HG03039 (cell line): ENCODE measurements at regions not wholly inside any gene's neighbourhood (a gene's known extent, or its start where the extent isn't known, plus 50 kb on each side); places are given as distances from the start of the nearest gene placed in this dataset.

Source experiments
- ATAC-seq: cut with Tn5 transposase; IDR thresholded peaks from one replicate; pipeline ENCODE4 v1.9.1; 2021; ENCODE audit warnings: mild to moderate bottlenecking, moderate library complexity; ENCODE audit not compliant: unreplicated experiment

- ATAC-seq: no peak
These were observed 301.3 kb downstream of the EPHA4 start for GRCh38 chr2:221270806-221271205.

DNA sequence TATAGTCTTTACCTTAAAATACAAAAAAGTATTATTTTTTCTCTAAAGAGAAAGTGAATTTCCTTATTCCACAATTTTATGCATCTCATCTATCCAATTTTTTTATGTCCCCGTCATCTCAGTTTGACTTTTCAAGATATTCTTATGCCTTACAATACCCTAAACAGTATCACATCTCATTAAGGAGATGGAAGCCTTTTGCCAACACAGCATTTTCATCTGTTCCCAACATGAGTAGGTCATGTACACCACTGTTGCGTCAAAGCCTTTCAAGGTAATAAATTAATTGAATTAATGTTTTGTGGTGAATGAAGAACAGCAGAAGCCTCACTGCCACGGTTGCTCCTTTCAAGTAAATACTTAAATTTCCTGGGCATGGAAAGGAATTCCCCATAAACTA, 299.4 kb downstream of the EPHA4 start:
- no peak for ATAC-seq

- ATAC-seq: no peak
These were observed 296.1 kb downstream of the EPHA4 start for GRCh38 chr2:221276033-221276432.

DNA sequence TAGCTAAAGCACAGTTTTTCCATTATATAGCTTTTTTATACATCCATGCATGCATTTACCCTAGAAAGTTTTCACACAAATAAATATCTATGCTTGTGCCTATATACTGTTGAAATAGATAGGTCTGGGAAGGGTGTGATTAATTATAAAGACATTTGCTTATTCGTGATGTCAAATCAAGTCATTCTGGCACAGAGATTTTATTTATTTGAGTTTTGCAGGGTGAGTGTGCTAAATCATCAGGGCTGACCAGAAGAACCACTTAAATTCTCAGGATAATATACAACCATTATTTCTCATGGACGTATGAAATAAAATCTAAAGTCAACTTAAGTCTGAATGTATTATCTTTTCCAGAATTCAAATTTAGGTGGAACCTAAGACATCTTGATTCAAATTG, 295.5 kb downstream of the EPHA4 start:
- no peak for ATAC-seq

GRCh38 chr2:221282386-221282785, 289.7 kb downstream of the EPHA4 start:
- ATAC-seq: no peak

DNA sequence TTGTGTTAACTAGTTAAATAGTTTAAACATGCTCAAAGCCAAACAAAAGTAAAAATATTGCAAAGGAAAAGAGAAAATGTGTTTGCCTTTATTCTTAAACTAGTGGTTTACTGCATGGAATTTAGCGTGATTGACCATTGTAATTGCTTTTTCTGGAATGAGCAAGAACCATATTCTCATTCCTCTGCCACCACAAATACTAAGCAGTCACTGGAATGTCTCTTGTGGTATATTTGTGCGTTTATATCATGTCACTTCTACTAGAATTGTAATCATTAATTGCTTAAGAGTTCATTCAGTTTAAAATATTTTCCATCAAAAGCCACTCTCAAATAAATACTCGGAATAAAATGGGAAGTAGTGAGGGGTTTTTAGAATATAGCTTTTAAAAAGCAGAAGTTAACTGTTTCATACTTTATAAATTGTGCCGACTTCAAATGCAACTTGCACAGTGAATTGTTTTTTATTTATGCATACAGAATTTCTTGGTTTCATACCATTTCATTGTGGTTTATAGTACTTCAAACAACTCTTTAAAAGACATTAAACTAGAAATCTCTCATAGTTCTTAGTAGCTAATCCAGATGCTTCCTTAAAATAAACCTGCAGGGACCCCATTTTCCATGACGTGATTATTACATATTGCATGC, 288.1 kb downstream of the EPHA4 start:
- no peak for ATAC-seq

DNA sequence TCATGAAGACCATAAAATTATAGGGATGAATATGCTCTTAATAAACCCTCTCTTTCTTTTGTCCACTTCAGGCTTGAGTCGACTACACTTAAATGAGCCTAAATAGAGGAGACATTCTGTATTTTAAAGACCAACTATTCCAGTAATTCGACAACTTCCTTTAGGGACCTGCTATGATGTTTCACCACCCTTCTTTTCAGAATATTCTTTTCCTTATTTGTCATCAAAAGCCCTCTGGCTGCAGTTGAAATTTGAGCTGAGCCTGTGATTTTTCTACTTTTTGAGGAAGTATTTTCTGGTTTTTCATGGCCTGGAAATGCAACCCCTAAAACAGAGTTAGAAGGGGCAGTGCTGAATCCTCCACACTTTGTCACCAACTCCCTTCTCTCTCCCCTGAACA, 287.0 kb downstream of the EPHA4 start:
- no peak for ATAC-seq

DNA sequence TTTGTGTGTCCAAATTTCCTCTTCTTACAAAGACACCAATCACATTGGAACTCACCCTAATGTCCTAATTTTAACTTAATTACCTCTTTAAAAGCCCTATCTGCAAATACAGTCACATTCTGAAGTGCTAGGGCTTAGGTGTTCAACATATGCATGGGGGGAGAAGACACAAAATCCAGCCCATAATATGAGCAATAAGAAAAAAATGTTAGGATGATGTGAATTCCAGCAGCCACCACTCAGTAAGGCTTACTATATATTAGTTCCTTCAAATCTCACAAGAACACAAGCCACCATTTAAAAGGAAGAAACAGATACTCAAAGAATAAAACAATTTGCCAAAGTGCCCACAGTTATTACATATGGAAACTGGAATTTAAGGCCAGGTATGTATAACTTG, 285.7 kb downstream of the EPHA4 start:
- ATAC-seq: no peak

GRCh38 chr2:221289389-221289788, 282.7 kb downstream of the EPHA4 start:
- no peak for ATAC-seq

GRCh38 chr2:221289846-221290245, 282.3 kb downstream of the EPHA4 start:
- no peak for ATAC-seq

GRCh38 chr2:221293949-221294742, 278.0 kb downstream of the EPHA4 start:
- no peak for ATAC-seq

DNA sequence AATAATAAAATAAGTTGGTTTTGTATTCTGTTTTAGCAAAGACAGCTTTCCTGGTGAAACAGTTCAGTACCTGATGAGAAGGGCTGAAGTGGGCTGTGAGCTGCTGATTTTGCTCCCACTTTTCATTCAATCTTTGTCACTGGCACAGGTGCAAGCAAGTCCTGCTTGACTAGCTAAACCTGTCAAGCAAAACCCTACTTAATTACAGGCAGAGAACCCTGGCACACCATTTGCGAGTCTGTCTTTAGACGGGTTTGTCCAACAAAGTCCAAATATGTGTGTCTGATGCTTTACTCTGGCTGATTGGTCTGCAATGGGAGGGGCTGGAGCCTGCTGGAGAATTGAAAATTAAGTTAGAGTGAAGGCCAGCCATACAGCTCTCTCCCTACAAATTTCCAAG, 267.2 kb downstream of the EPHA4 start:
- ATAC-seq: no peak

- ATAC-seq: no peak
These were observed 263.5 kb downstream of the EPHA4 start for GRCh38 chr2:221308507-221309066.

DNA sequence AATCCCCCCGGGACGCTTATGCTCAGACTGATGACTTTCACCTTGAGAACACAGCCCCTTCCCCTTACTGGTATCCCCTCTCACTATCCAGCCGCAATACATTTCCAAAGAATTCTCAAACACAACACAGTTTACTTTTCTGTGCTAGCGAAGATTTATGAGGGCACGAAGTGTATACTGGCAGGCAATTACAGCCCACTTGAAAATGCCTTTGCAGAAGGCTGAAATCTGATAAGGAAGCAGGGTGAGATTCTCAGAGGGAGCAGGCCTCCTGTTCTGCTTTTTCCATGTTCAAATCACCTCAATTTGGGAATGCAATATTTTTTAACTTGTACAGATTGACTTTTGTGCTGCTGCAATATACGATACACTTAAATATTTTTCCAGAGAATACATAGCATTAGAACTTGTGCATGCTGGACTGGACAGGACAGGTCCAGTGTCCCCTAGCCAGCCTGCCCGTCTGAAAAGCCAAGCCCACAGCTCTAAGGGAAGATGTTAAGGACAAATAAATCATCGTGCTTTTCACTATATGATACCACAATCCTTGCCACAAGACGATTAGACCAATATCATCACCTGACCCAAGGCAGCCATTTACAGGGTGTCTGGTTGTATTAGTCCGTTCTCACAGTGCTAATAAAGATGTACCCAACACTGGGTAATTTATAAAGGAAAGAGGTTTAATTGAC, 262.1 kb downstream of the EPHA4 start:
- no peak for ATAC-seq

GRCh38 chr2:221310730-221311129, 261.4 kb downstream of the EPHA4 start:
- ATAC-seq: no peak

DNA sequence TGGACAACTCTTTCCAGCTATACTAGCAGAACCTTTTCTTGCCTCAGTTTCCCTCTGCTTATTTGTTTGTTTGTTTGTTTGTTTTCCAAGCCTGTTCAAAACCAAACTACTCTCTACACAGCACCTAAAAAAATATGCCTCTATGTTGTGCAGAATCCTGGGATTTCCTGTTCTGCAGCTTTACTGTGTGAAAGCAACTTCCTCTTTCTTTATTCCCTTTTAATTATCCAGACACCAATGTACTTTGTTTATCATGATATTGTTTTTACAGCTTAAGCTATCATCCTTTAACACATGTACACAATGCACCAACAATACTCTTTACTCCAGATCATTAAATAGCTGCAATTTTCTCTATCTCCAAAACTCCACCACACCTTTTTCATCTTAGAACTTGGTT, 259.5 kb downstream of the EPHA4 start:
- ATAC-seq: no peak

GRCh38 chr2:221314786-221315185, 257.3 kb downstream of the EPHA4 start:
- no peak for ATAC-seq

GRCh38 chr2:221318376-221319130, 253.6 kb downstream of the EPHA4 start:
- no peak for ATAC-seq

GRCh38 chr2:221322741-221323140, 249.4 kb downstream of the EPHA4 start:
- ATAC-seq: no peak

DNA sequence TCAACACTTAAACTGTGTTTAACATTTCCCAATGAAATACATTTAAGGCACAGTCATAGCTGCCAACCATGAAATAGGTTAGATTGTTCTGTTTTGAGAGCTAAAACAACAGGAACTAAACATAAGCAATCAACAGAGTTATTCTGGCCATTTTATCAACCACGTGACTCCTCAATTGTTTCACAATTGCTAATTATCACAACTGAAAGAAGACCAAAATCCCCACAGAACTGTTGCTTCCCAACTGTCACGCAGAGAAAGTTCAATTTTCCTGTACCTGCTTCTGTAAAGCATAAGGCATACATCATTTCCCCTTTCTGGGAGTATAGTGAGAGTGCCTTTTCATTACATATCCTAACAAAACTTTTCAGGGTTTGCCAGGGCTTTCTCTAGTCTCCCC, 248.6 kb downstream of the EPHA4 start:
- no peak for ATAC-seq

GRCh38 chr2:221330436-221330835, 241.7 kb downstream of the EPHA4 start:
- ATAC-seq: no peak
